ENCODE measurements at regions not wholly inside any gene's neighbourhood (a gene's known extent, or its start where the extent isn't known, plus 50 kb on each side); places are given as distances from the start of the nearest gene placed in this dataset.
"Not testable (repeated sequence)": the region's sequence is repeated elsewhere in the genome, so short reads cannot be mapped to it uniquely, and the experiment has no call there.

DNA sequence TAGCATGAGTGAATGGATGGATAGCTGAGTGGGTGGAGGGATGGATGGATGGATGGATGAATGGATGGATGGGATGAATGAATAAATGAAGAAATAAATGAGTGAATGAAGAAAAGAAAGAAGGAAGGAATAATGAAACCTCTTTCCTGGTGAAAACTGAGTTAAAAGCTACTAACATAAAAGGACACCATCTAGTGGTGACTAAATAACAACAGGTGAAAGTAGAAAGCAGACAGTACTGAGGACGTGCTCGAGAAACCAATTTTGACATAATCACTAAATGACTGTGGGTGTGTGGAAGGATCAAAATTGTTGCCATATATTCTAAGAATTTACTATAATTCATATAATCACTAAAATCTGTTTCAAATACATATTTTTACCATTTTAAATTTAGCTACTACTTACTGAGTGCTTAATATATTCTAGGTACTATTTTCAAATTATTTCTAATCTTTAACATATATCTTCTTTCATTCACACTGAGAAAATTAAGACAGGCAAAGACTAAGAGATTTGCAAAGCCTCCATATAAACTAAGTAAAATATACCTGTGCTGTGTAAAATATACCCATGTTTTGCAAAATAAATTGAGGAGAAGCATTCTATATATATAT is 522.9 kb downstream of the LRRIQ3 start:
- Histone ChIP-seq H3K27ac (no peak overlapping the region), H3K9me3 (no peaks in the 10 kb centered on the region), H3K36me3 (no peaks in the 10 kb centered on the region), H3K27me3 (no peaks in the 10 kb centered on the region), H3K4me3 (no peak overlapping the region), H3K4me1 (ENCODE audit: insufficient read depth) (no peaks in the 10 kb centered on the region)
- intact Hi-C loops (cut with DNase I), result no loop called here
- DNase-seq, result no peak
- TF ChIP-seq EP300 (IDR thresholded peaks at IDR 0.05), result no peak
- TF ChIP-seq, protein P1, sequence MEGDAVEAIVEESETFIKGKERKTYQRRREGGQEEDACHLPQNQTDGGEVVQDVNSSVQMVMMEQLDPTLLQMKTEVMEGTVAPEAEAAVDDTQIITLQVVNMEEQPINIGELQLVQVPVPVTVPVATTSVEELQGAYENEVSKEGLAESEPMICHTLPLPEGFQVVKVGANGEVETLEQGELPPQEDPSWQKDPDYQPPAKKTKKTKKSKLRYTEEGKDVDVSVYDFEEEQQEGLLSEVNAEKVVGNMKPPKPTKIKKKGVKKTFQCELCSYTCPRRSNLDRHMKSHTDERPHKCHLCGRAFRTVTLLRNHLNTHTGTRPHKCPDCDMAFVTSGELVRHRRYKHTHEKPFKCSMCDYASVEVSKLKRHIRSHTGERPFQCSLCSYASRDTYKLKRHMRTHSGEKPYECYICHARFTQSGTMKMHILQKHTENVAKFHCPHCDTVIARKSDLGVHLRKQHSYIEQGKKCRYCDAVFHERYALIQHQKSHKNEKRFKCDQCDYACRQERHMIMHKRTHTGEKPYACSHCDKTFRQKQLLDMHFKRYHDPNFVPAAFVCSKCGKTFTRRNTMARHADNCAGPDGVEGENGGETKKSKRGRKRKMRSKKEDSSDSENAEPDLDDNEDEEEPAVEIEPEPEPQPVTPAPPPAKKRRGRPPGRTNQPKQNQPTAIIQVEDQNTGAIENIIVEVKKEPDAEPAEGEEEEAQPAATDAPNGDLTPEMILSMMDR (IDR thresholded peaks at IDR 0.05), result no peak
- no peak for TF ChIP-seq POLR2A (IDR thresholded peaks at IDR 0.05)
- WGBS, 3 donors, result 1 to 3% (median 3%) methylated on average over 2 of the region's 2 CpGs

DNA sequence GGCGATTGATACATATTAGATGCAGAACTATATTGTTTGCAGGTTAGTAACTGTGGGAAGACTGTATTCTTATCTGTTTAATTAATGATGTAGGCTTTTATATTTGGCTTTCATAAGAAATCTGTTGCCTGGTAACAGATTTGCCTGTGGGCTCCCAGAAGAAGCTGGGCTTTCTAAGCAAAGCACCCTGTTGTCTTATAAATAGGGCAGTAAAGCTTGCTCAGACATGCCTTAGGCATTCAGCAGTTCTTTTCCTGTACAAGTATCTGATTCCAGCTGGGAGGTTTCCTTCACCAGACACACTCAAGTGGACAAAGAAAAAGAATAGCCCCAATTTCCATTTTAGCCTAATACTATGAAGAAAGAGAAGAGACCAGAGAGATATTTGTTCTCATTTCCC is 524.0 kb downstream of the LRRIQ3 start:
- no peak for DNase-seq
- WGBS, 3 donors, result 90 to 100% (median 91%) methylated on average over 1 of the region's 1 CpG
- H3K4me1 ChIP-seq (ENCODE audit: insufficient read depth), result no peaks in the 10 kb centered on the region
- H3K27ac ChIP-seq, result no peak overlapping the region
- H3K9me3 ChIP-seq, result no peaks in the 10 kb centered on the region
- no peaks in the 10 kb centered on the region for H3K27me3 ChIP-seq
- no peaks in the 10 kb centered on the region for H3K36me3 ChIP-seq
- no peak overlapping the region for H3K4me3 ChIP-seq
- intact Hi-C loops (cut with DNase I), result no loop called here
- TF ChIP-seq, protein P1 (IDR thresholded peaks at IDR 0.05), result no peak
- TF ChIP-seq POLR2A (IDR thresholded peaks at IDR 0.05) (no peak), EP300 (IDR thresholded peaks at IDR 0.05) (no peak)

DNA sequence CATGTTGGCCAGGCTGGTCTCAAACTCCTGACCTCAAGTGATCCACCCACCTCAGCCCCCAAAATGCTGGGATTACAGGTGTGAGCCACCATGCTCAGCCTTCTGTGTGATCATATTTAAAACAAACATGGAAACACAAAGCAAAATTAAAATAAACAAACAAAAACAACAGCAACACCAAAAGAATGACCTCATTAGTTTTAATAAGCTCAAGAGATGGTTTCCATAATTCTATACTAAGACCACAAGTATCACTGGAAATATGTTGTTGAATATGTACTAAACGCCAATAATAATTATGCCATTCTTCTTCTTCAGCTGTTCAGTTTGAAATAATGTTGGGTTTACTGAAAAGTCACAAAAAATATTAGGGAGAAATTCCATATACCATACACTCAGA is 526.4 kb downstream of the LRRIQ3 start:
- intact Hi-C loops (cut with DNase I), result no loop called here

DNA sequence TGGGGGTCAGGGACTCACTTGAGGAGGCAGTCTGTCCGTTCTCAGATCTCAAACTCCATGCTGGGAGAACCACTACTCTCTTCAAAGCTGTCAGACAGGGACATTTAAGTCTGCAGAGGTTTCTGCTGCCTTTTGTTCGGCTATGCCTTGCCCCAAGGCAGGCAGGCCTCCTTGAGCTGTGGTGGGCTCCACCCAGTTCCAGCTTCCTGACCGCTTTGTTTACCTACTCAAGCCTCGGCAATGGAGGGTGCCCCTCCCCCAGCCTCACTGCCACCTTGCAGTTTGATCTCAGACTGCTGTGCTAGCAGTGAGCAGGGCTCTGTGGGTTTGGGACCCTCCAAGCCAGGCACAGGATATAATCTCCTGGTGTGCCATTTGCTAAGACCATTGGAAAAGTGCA is 530.0 kb downstream of the LRRIQ3 start:
- DNase-seq; H3K4me3 ChIP-seq; H3K4me1 ChIP-seq (ENCODE audit: insufficient read depth); H3K27ac ChIP-seq; intact Hi-C loops (cut with DNase I); H3K9me3 ChIP-seq; H3K36me3 ChIP-seq; H3K27me3 ChIP-seq: not testable (repeated sequence)
- WGBS, 3 donors, result 87 to 96% (median 92%) methylated on average over 4 of the region's 4 CpGs

More for the DNA sequence above, 526.4 kb downstream of the LRRIQ3 start:
- DNase-seq, result no peak
- no peak overlapping the region for H3K27ac ChIP-seq
- H3K9me3 ChIP-seq, result no peaks in the 10 kb centered on the region
- TF ChIP-seq, protein P1 (IDR thresholded peaks at IDR 0.05), result no peak
- 83 to 96% (median 89%) methylated on average over 1 of the region's 1 CpG for WGBS, 3 donors
- H3K36me3 ChIP-seq, result no peaks in the 10 kb centered on the region
- no peak overlapping the region for H3K4me3 ChIP-seq
- no peaks in the 10 kb centered on the region for H3K4me1 ChIP-seq (ENCODE audit: insufficient read depth)
- no peaks in the 10 kb centered on the region for H3K27me3 ChIP-seq

DNA sequence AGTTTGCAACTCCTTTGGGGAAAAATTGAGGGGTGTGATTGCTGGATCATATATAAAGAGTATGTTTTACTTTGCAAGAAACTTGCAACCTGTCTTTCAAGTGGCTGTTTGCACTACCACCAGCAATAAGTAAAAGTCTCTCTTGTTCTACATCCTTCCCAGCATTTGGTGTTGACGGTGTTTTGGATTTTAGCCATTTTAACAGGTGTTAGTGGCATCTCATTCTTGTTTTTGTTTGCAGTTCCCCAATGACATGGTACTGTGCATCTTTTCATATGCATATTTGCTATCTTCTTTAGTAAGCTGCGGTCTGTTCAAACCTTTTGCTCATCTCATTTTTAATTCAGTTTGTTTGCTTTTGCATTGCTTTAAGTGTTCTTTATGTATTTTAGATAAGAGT is 535.5 kb downstream of the LRRIQ3 start:
- Histone ChIP-seq H3K4me1 (ENCODE audit: insufficient read depth) (no peaks in the 10 kb centered on the region), H3K27me3 (no peaks in the 10 kb centered on the region), H3K36me3 (no peaks in the 10 kb centered on the region), H3K4me3 (no peak overlapping the region), H3K27ac (no peak overlapping the region), H3K9me3 (no peaks in the 10 kb centered on the region)
- 70 to 75% (median 70%) methylated on average over 2 of the region's 2 CpGs for WGBS, 3 donors
- intact Hi-C loops (cut with DNase I), result no loop called here
- no peak for DNase-seq
- TF ChIP-seq POLR2A (IDR thresholded peaks at IDR 0.05) (no peak), EP300 (IDR thresholded peaks at IDR 0.05) (no peak)
- TF ChIP-seq, protein P1 (IDR thresholded peaks at IDR 0.05), result no peak

Measured in ovary (tissue), 7 donors.